Astrocyte of the spinal cord (primary cell): ENCODE measurements at regions not wholly inside any gene's neighbourhood (a gene's known extent, or its start where the extent isn't known, plus 50 kb on each side); places are given as distances from the start of the nearest gene placed in this dataset.

Source experiments
- DNase-seq: peaks from one replicate; pipeline ENCODE4 v3.0.0; 2011; ENCODE audit warnings: low read depth, low spot score
- H3K4me3 ChIP-seq: 2 replicates; pipeline ENCODE4 v1.5.1; 2011; ENCODE audit warnings: low read depth, mild to moderate bottlenecking, low read length, moderate library complexity
- in situ Hi-C: cut with HindIII; loops from 2 replicates; pipeline ENCODE4 v1.10.0; 2017; ENCODE audit warnings: low sequenced_read_pairs
- TF ChIP-seq, protein P1 (sequence below): IDR thresholded peaks from 2 replicates; pipeline ENCODE4 v1.5.1; 2012; ENCODE audit warnings: low read depth, mild to moderate bottlenecking, low read length, inconsistent platforms

DNA sequence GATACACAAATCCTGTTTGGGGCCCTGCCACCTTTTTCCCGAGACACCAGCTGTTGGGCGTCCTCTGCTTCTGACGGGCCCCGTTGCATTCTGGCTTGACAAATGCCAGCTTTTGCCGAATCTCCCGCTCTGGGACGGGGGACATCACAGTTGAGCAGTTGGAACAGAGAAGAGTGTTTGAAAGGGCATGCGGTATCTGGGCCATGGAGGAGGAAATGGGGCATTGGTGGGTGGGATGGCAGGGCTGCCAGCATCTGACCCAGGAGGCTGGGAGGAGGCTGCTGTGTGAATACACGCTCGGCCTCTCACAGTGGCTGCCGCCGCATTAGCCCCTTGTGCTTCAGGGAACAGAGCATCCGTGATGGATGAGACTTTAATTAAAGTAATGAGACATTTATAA lies 184.3 kb upstream of the TNRC6C start:
- TF ChIP-seq, protein P1, sequence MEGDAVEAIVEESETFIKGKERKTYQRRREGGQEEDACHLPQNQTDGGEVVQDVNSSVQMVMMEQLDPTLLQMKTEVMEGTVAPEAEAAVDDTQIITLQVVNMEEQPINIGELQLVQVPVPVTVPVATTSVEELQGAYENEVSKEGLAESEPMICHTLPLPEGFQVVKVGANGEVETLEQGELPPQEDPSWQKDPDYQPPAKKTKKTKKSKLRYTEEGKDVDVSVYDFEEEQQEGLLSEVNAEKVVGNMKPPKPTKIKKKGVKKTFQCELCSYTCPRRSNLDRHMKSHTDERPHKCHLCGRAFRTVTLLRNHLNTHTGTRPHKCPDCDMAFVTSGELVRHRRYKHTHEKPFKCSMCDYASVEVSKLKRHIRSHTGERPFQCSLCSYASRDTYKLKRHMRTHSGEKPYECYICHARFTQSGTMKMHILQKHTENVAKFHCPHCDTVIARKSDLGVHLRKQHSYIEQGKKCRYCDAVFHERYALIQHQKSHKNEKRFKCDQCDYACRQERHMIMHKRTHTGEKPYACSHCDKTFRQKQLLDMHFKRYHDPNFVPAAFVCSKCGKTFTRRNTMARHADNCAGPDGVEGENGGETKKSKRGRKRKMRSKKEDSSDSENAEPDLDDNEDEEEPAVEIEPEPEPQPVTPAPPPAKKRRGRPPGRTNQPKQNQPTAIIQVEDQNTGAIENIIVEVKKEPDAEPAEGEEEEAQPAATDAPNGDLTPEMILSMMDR = no peak
- no peak for DNase-seq
- in situ Hi-C loops = no loop called here
- no peak overlapping the region for H3K4me3 ChIP-seq

DNA sequence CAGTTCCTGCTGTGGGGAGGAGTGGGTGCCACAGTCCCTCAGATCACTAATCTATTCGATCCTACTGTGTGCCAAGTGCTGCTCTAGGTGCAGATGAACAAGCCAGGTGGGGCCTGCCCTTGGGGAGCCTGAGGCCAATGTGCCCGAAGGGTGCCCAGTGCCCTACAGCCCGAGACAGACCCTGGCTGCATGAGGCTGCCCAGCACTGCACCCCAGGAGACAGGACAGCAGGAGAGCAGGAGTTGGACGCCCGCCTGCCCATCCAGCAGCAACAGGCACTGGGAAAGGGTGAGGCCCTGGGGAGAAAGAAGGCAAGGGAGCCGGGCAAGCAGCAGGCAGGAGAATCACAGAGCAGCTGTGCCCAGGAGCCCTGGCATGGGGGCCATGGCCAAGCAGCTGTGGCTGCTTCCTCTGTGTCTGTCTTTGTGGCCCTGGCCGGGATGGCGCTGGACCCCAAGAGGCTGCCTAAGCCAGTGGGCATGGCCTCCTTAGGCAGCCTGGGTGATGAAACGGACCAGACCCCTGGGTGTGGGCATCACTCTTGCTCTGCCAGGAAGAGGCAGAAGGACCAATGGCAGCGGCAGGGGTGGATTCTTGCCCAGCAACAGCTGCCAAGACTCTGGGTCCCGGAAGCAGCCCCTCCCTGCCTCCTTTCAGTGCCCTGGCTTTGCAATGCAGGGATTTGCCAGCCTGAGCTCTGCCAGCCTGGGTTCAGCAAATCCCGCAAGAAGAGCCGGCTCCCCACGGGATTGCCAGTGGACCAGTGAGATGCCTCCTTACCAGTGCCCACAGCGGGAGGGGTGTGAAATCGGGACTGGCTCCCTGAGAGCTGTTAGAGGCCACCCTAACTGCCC lies 179.6 kb upstream of the TNRC6C start:
- TF ChIP-seq, protein P1 = no peak
- H3K4me3 ChIP-seq = no peak overlapping the region
- in situ Hi-C loops = no loop called here
- DNase-seq = no peak

DNA sequence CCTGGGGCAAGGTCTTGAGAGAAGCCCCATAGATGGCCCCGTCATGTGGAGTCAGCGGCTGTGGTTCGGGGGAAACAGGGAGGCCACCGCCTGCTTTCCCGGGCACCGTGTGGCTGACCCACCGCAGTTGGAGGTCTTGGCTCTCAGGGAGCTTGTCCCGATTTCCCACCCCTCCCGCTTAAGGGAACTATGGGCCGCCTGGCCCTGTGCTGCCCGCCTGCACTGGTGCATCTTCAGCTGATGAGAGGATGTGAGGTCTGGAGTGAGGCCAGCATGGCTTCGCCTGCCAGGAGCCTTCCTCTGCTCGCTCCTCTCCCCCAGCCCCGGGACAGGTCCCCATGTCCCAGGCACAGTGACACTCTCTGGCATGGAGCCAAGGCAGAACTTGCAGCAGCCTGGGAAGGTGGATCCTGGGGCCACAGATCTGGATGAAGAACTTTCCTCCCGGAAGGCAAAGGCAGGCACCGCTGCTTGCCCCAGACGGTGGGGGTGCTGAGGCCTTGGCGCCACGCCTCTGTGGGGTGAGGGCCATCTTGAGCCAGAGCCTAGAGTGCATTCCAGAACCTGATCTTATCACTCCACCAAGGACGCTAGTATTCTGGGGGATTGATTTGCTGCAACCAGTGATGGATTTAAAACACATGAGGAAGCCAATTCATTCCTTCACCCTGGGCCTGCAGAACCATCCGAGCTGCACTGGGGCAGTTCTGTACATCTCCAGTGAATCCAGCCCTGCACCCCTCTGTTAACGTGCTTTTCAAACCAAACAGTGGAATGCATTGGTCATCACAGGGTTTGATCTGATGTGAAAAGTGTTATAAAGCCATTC lies 178.6 kb upstream of the TNRC6C start:
- TF ChIP-seq, protein P1 = no peak
- DNase-seq = peak; percentile 2
- in situ Hi-C loops = no loop called here
- H3K4me3 ChIP-seq = no peak overlapping the region

DNA sequence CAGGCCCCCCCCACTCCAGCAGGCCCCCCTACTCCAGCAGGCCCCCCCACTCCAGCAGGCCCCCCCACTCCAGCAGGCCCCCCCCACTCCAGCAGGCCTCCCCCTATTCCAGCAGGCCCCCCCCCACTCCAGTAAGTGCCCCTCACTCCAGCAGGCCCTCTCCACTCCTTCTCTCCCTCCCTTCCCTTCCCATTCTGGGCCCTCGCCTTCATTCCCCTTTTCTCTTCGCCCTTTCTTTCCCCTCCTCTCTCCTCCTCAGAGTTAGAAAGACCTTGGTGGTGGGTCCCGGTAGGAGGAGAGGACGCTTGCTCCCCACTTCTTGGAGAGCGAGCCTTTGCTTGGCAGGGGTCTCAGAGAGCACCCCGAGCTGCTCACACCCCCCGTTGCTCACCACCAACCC lies 177.0 kb upstream of the TNRC6C start:
- TF ChIP-seq, protein P1 = no peak
- in situ Hi-C loops = no loop called here
- no peak for DNase-seq
- no peak overlapping the region for H3K4me3 ChIP-seq

DNA sequence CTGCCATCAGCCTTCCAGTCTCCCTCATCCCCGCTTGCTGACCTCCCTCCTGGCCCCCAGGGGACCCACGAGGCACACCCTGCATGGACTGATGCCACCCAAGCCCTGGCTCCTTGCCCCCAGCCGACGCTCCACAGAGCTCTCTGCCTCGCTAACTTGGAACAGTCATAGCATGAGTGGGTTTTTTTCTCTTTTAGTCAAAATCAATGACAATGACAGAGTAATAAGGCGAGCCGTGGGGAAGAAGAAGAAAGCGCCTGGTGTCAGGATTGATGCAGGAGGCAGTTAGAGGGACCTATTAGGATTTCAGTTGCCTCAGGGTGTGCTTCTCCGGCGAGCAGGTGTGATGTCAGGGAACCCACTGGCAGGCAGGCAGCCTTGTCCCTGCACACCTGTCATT lies 176.3 kb upstream of the TNRC6C start:
- no peak overlapping the region for H3K4me3 ChIP-seq
- in situ Hi-C loops = no loop called here
- DNase-seq = no peak
- TF ChIP-seq, protein P1 = no peak

DNA sequence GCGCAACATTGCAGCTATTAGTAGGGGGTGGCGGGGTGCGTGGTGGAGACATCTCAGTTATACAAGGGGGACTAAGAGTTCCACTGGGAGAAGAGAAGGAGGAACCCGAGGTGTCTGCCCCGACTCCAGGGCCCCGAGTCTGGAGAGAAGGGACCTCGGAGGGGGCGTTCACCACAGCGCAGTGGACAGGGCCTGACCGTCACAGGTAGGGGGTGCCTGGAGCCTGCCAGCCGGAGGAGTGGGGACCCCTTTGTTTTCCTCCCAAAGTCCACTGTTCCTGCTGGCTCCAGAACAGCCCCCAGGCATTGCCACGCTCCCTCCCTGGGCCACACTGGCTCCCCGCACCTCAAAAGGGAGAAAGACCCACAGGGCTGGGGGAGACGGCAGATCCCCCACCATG lies 175.9 kb upstream of the TNRC6C start:
- TF ChIP-seq, protein P1 = no peak
- H3K4me3 ChIP-seq = no peak overlapping the region
- in situ Hi-C loops = no loop called here
- DNase-seq = no peak
